Neural cell (in vitro differentiated cells): ENCODE measurements at regions not wholly inside any gene's neighbourhood (a gene's known extent, or its start where the extent isn't known, plus 50 kb on each side); places are given as distances from the start of the nearest gene placed in this dataset.

ENCODE experiments used
- EZH2 ChIP-seq: fragments of 200-600, 300-800 bp; shearing (Covaris generic), sonication (generic); IDR thresholded peaks from 2 replicates; pipeline ENCODE4 v1.6.1; 2014; ENCODE audit warnings: antibody characterized with exemption, low read length, borderline replicate concordance, mild to moderate bottlenecking; ENCODE audit not compliant: insufficient read depth, poor library complexity, severe bottlenecking
- POLR2AphosphoS5 ChIP-seq: IDR thresholded peaks from 2 replicates; pipeline ENCODE4 v1.6.1; 2012
- TF ChIP-seq, protein P1 (sequence below): fragments of 450-650 bp; IDR thresholded peaks from 2 replicates; pipeline ENCODE4 v1.5.1; 2014; ENCODE audit warnings: antibody characterized with exemption, mild to moderate bottlenecking, moderate library complexity; ENCODE audit not compliant: poor library complexity, severe bottlenecking

- TF ChIP-seq, protein P1, sequence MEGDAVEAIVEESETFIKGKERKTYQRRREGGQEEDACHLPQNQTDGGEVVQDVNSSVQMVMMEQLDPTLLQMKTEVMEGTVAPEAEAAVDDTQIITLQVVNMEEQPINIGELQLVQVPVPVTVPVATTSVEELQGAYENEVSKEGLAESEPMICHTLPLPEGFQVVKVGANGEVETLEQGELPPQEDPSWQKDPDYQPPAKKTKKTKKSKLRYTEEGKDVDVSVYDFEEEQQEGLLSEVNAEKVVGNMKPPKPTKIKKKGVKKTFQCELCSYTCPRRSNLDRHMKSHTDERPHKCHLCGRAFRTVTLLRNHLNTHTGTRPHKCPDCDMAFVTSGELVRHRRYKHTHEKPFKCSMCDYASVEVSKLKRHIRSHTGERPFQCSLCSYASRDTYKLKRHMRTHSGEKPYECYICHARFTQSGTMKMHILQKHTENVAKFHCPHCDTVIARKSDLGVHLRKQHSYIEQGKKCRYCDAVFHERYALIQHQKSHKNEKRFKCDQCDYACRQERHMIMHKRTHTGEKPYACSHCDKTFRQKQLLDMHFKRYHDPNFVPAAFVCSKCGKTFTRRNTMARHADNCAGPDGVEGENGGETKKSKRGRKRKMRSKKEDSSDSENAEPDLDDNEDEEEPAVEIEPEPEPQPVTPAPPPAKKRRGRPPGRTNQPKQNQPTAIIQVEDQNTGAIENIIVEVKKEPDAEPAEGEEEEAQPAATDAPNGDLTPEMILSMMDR, result no peak
- TF ChIP-seq EZH2, result no peak
- no peak for TF ChIP-seq POLR2AphosphoS5
Observed at GRCh38 chr12:13487326-13487725, 290.8 kb downstream of the EMP1 start.
